ENCODE measurements at regions not wholly inside any gene's neighbourhood (a gene's known extent, or its start where the extent isn't known, plus 50 kb on each side); places are given as distances from the start of the nearest gene placed in this dataset.

- H3K4me3 ChIP-seq: no peak overlapping the region
- 18% methylated on average over 2 of the region's 2 CpGs for WGBS (ENCODE audit: insufficient coverage, insufficient replicate concordance, low lambda C conversion rate, missing lambda C conversion rate)
- H3K36me3 ChIP-seq (ENCODE audit: control insufficient read depth in 2 of 2, insufficient read depth in 2 of 2, low read length in 1 of 2): no peaks in the 10 kb centered on the region
- ATAC-seq (no peak), DNase-seq (ENCODE audit: low read depth, low spot score) (no peak), FAIRE-seq (no peak)
- ChIA-PET POLR2A (no interaction called here), SMC1A (ENCODE audit: uncharacterized antibody, unreplicated experiment) (no interaction called here), RAD21 (ENCODE audit: unreplicated experiment) (no interaction called here), CTCF (no interaction called here)
- intact Hi-C loops (cut with micrococcal nuclease; ENCODE audit: unreplicated experiment) (no loop called here), in situ Hi-C loops (cut with MboI) (no loop called here)
- no peaks in the 10 kb centered on the region; the same call in 2 of the 3 replicates for H3K9me3 ChIP-seq (replicated peaks; ENCODE audit: control insufficient read depth, insufficient read depth, low read length)
- H3K27ac ChIP-seq (ENCODE audit: control insufficient read depth, insufficient read depth): no peak overlapping the region
- TF ChIP-seq JUNB (IDR thresholded peaks at IDR 0.05) (no peak), ETV6 (conservative IDR thresholded peaks at IDR 0.05 in 1 of 2, IDR thresholded peaks at IDR 0.05 in 1 of 2; ENCODE audit: borderline replicate concordance in 1 of 2, low read depth in 1 of 2) (no peak), NBN (IDR thresholded peaks at IDR 0.05) (no peak), EZH2 (IDR thresholded peaks at IDR 0.05; ENCODE audit: borderline replicate concordance, control insufficient read depth, low read depth, low read length) (no peak), SIN3A (IDR thresholded peaks at IDR 0.05; ENCODE audit: low read depth, low read length) (no peak), ATF7 (IDR thresholded peaks at IDR 0.05; ENCODE audit: low read depth) (no peak), MYC (IDR thresholded peaks at IDR 0.05; ENCODE audit: insufficient read depth, insufficient read length, insufficient replicate concordance, low read length, severe bottlenecking) (no peak), NFYB (IDR thresholded peaks at IDR 0.05; ENCODE audit: insufficient read depth, low read depth, low read length) (no peak), RBBP5 (conservative IDR thresholded peaks at IDR 0.05) (no peak), GABPA (IDR thresholded peaks at IDR 0.05; ENCODE audit: low read depth) (no peak), TARDBP (IDR thresholded peaks at IDR 0.05; ENCODE audit: borderline replicate concordance) (no peak), RAD51 (IDR thresholded peaks at IDR 0.05) (no peak), HDAC2 (IDR thresholded peaks at IDR 0.05) (no peak)
- no peaks in the 10 kb centered on the region for H4K20me1 ChIP-seq (ENCODE audit: control insufficient read depth, insufficient read depth)
- no peaks in the 10 kb centered on the region for H3K79me2 ChIP-seq (ENCODE audit: control insufficient read depth, insufficient read depth, low read length)
- no peak overlapping the region for H3K9ac ChIP-seq (ENCODE audit: control insufficient read depth, insufficient read depth, low read length)
- H3K4me1 ChIP-seq (ENCODE audit: control insufficient read depth, insufficient read depth, low read length): no peaks in the 10 kb centered on the region
- no peak overlapping the region for H3K4me2 ChIP-seq (ENCODE audit: control insufficient read depth, insufficient read depth)
- no peaks in the 10 kb centered on the region for H3K27me3 ChIP-seq (replicated peaks in 1 of 2; ENCODE audit: control insufficient read depth in 2 of 2, insufficient read depth in 2 of 2, low read length in 1 of 2)
- H2AFZ ChIP-seq (ENCODE audit: control insufficient read depth, low read depth, low read length): no peak overlapping the region
- no TSS peak for BruUV-seq (replicated peaks)
Observed at GRCh38 chr12:126608607-126609175, 1543.5 kb downstream of the AACS start.
